Fibroblast of gingiva (primary cell): ENCODE measurements at regions not wholly inside any gene's neighbourhood (a gene's known extent, or its start where the extent isn't known, plus 50 kb on each side); places are given as distances from the start of the nearest gene placed in this dataset.

ENCODE experiments used
- DNase-seq: peaks from one replicate; pipeline ENCODE4 v3.0.0-alpha.2; 2011; ENCODE audit warnings: low read depth

DNA sequence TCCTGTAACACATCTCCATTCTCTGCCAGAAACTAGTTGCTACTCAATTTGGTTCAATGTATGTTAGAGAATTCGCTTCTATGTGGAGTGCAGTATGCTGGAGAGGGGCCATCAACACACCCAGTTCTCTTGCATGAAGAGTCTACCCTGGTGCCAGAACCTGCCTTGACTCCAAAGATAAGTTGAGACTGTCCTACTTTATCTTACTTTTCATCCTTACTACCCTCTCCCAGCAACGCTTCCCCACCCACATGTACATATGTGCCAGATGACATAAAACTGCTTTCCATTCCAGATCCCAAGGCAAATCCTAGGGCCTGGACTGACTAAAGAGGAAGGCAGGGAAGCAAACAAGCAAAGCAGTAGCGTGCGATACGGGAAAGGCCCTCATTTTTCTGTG, 442.6 kb upstream of the THRB start:
- DNase-seq, result no peak

GRCh38 chr3:24937780-24938179, 443.1 kb upstream of the THRB start:
- DNase-seq, result no peak

DNA sequence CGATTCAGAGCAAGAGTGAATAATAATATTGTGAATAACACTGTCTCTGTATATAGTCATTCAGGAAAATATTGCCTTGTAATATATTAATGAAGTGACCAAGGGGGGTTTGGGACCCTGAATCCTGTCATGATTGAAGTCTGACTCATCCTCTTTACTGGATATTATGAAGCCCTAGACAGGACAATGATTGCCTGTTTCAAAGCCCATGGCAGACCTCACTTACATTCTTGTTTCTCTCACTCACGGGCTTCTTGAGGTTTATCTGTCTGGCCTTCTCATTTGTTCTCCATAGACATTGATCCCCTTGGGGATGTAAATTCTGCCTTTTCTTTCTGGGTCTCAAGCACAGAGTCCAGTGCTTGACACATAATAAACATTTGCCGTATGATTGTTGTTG, 449.3 kb upstream of the THRB start:
- no peak for DNase-seq

- no peak for DNase-seq
These were observed 450.3 kb upstream of the THRB start for GRCh38 chr3:24944805-24945520.

- no peak for DNase-seq
These were observed 450.9 kb upstream of the THRB start for GRCh38 chr3:24945563-24945962.

- no peak for DNase-seq
These were observed 452.5 kb upstream of the THRB start for GRCh38 chr3:24947103-24947502.

GRCh38 chr3:24951180-24951579, 456.5 kb upstream of the THRB start:
- DNase-seq, result no peak

GRCh38 chr3:24952388-24952787, 457.7 kb upstream of the THRB start:
- no peak for DNase-seq

- no peak for DNase-seq
These were observed 458.6 kb upstream of the THRB start for GRCh38 chr3:24953060-24953771.

- no peak for DNase-seq
These were observed 462.0 kb upstream of the THRB start for GRCh38 chr3:24956613-24957012.

GRCh38 chr3:24958271-24958670, 463.6 kb upstream of the THRB start:
- no peak for DNase-seq

GRCh38 chr3:24958910-24959447, 464.3 kb upstream of the THRB start:
- no peak for DNase-seq

DNA sequence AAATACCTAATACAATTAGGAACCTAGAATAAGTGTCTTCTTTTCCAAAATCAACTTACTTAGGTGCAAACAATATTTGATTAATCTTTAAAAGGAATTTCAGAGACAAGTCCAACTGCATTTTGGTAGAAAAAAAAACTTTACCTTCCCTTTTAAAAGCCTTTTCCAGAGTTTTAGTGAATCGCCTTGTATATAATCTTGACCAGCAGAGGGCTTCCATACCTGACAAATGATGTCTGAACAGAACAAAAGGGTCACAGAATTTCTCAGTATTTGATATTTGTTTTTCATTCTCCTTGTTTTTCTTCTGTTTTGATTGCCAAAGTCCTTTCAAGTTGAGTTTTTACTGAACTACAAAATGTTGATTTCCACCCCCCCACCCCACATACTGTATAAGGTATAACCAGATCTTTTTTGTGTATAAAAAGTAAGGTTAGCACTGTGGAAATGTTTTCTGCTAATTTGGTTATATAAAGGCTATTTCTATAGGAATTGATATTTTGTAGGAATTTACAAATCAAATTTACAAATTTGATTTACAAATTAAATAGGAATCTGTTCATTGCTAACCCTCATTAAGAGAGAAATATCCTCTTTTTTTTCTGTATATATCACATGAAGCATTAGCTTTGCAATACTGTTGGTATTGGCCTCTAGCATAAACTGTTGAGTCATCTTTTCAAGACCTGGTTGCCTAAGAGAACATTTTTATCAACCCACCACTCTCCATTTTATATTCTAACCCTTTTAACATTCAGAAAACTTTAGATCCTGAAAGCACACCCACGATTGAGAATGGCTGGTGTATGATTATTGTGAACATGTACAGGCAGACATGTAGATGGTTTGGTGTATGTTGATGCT, 464.1 kb upstream of the RARB start:
- peak; percentile 2 for DNase-seq

- no peak for DNase-seq
These were observed 462.2 kb upstream of the RARB start for GRCh38 chr3:24965706-24966385.

- DNase-seq, result no peak
These were observed 460.0 kb upstream of the RARB start for GRCh38 chr3:24968036-24968435.

DNA sequence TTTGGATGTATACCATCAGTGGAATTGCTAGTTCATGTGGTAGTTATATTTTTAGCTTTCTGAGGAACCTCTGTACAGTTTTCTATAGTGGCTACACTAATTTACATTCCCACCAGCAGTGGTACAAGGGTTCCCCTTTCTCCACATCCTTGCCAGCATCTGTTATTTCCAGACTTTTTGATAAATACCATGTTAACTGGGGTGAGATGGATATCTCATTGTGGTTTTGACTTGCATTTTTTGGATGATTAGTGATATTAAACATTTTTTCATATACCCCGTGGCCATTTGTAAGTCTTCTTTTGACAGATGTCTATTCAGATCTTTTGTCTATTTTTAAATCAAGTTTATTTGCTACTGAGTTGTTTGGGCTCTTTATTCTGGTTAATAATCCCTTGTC, 455.6 kb upstream of the RARB start:
- no peak for DNase-seq

DNA sequence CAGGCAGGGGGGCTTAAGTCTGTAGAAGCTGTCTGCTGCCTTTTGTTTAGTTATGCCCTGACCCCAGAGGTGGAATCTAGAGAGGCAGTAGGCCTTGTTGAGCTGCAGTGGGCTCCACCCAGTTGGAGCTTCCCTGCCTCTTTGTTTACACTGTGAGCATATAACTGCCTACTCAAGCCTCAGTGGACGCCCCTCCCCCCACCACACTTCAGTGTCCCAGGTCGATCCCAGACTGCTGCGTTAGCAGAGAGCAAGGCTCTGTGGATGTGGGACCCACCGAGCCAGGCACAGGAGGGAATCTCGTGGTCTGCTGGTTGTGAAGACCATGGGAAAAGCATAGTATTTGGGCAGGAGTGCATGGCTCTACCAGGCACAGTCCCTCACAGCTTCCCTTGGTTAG, 446.8 kb upstream of the RARB start:
- no peak for DNase-seq

- DNase-seq, result no peak
These were observed 446.1 kb upstream of the RARB start for GRCh38 chr3:24981924-24982323.

GRCh38 chr3:24985668-24986067, 442.4 kb upstream of the RARB start:
- DNase-seq, result no peak

- no peak for DNase-seq
These were observed 441.5 kb upstream of the RARB start for GRCh38 chr3:24986612-24987011.

GRCh38 chr3:24999357-24999756, 428.7 kb upstream of the RARB start:
- no peak for DNase-seq

DNA sequence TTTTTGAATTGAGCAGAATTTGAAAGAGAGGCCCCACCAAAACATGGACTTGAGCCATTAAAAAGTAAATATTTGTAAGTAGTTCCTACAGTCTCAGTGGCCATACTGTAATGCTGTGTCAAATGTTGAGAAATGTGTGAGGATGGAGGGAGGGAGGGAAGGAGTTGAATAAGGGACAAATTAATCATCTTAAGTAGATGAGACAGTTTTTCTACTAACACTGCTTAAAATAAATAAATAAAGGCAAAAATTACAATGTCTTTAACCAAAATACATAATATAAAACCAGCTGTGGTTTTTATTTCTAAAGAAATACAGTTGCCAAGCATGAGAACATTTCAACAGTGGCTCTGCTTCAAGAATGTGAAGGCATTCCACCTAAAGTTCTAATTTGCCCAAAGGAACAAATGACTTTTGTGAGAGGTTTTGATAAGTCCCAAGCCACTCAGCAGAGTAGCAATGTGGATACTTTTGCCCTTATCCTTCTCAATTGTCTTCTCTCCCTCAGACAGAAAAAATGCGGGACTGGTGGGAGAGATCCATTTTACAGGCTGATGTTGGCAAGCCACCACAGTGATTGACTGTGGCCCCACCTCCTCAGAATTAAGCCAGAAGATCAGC, 427.0 kb upstream of the RARB start:
- DNase-seq, result peak; percentile 60
